ENCODE measurements at regions not wholly inside any gene's neighbourhood (a gene's known extent, or its start where the extent isn't known, plus 50 kb on each side); places are given as distances from the start of the nearest gene placed in this dataset.

DNA sequence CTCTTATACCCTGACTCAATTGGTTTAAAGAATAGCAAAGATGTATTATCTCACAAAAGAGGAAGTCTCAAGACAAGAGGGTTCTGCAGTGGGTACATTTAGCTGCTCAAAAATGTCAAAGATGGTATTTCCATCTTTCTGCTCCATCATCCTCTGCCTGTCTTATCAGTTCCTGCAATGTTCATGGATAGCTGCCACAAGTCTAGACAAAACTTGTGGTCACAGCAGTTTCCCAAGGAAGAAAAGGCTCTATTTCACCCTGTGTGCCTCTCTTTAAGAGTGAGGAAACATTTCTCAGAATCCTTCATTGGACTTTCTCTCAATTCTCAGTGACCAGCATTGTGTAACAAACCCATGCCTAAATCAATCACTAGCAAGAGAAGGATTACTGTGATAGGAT lies 634.2 kb upstream of the AUTS2 start:
- H2BK120ac ChIP-seq (ENCODE audit: low read depth, low read length): no peak overlapping the region
- no peak overlapping the region for H3K4me3 ChIP-seq (ENCODE audit: insufficient read depth, low read depth, low read length)
- H3K4ac ChIP-seq (ENCODE audit: low read depth, low read length): no peak overlapping the region
- no peak overlapping the region for H2AK9ac ChIP-seq (replicated peaks; ENCODE audit: low read depth, low read length, poor library complexity)
- in situ Hi-C loops (cut with MboI; ENCODE audit: low sequenced_read_pairs): no loop called here
- H2AFZ ChIP-seq (replicated peaks; ENCODE audit: low read length, poor library complexity): no peak overlapping the region
- no peak overlapping the region for H3K27ac ChIP-seq (ENCODE audit: insufficient read depth, low read length)
- ChIA-PET POLR2A (ENCODE audit: unreplicated experiment) (no interaction called here), CTCF (no interaction called here)
- no peaks in the 10 kb centered on the region for H3K4me1 ChIP-seq (ENCODE audit: control insufficient read depth, insufficient read depth, low read length)
- no peak overlapping the region for H3K9ac ChIP-seq (ENCODE audit: low read depth, low read length)
- no peak overlapping the region for H3K56ac ChIP-seq (ENCODE audit: extremely low read depth, insufficient read depth, low read length)
- H2BK15ac ChIP-seq (ENCODE audit: low read depth, low read length): no peak overlapping the region
- H4K91ac ChIP-seq (ENCODE audit: insufficient read depth, low read depth, low read length): no peak overlapping the region
- no peak overlapping the region for H4K8ac ChIP-seq (ENCODE audit: low read depth in 2 of 2, low read length in 2 of 2)
- H3K27me3 ChIP-seq (ENCODE audit: control insufficient read depth, insufficient read depth, low read length): no peaks in the 10 kb centered on the region
- TF ChIP-seq, protein P1, sequence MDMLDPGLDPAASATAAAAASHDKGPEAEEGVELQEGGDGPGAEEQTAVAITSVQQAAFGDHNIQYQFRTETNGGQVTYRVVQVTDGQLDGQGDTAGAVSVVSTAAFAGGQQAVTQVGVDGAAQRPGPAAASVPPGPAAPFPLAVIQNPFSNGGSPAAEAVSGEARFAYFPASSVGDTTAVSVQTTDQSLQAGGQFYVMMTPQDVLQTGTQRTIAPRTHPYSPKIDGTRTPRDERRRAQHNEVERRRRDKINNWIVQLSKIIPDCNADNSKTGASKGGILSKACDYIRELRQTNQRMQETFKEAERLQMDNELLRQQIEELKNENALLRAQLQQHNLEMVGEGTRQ (IDR thresholded peaks at IDR 0.05; ENCODE audit: low read depth, low read length): no peak
- TF ChIP-seq POLR2A (IDR thresholded peaks at IDR 0.05; ENCODE audit: low read depth, low read length) (no peak), CHD1 (IDR thresholded peaks at IDR 0.05; ENCODE audit: low read depth, low read length) (no peak), RCOR1 (IDR thresholded peaks at IDR 0.05; ENCODE audit: insufficient replicate concordance, low read length) (no peak), RFX5 (IDR thresholded peaks at IDR 0.05; ENCODE audit: low read depth, low read length) (no peak), BHLHE40 (IDR thresholded peaks at IDR 0.05; ENCODE audit: low read depth, low read length) (no peak), NFE2L2 (IDR thresholded peaks at IDR 0.05; ENCODE audit: low read depth, low read length) (no peak)
- no peaks in the 10 kb centered on the region for H3K9me1 ChIP-seq (ENCODE audit: insufficient read depth, low read length)
- ATAC-seq (ENCODE audit: low read depth) (no peak), DNase-seq (no peak)
- no peak overlapping the region for H3K14ac ChIP-seq (replicated peaks; ENCODE audit: low read depth, low read length)
- H4K20me1 ChIP-seq (ENCODE audit: insufficient read depth, low read length): no peaks in the 10 kb centered on the region
- H3K36me3 ChIP-seq (ENCODE audit: control insufficient read depth, insufficient read depth, low read length): no peaks in the 10 kb centered on the region
- H4K5ac ChIP-seq (ENCODE audit: low read depth, low read length): no peak overlapping the region
- H3K18ac ChIP-seq (ENCODE audit: low read depth, low read length): no peak overlapping the region
- H3K9me3 ChIP-seq (ENCODE audit: control insufficient read depth, insufficient read depth, low read length): peaks cover 14% of the 10 kb centered on the region
- H3K4me2 ChIP-seq (ENCODE audit: low read depth, low read length): no peak overlapping the region
- no peak overlapping the region for H2BK5ac ChIP-seq (ENCODE audit: low read depth, low read length, poor library complexity, severe bottlenecking)
- no peak overlapping the region for H2BK20ac ChIP-seq (ENCODE audit: low read depth, low read length)
- dilution Hi-C loops (cut with HindIII; ENCODE audit: low sequenced_read_pairs, unreplicated experiment): no loop called here
- intact Hi-C loops (cut with micrococcal nuclease): no loop called here
- H3K79me1 ChIP-seq (ENCODE audit: low read depth in 1 of 2, low read length in 2 of 2): no peaks in the 10 kb centered on the region
- no peak overlapping the region for H3K23ac ChIP-seq (ENCODE audit: low read depth, low read length)
- no peak overlapping the region for H2AK5ac ChIP-seq (ENCODE audit: low read depth, low read length)
- no TSS peak for BruUV-seq (replicated peaks)

Data from IMR-90 (cell line).